Skeletal muscle tissue (tissue), 3 donors: ENCODE measurements at regions not wholly inside any gene's neighbourhood (a gene's known extent, or its start where the extent isn't known, plus 50 kb on each side); places are given as distances from the start of the nearest gene placed in this dataset.

ENCODE experiments used
- H3K27ac ChIP-seq: one replicate; pipeline ENCODE4 v1.7.0; 2013; ENCODE audit warnings: mild to moderate bottlenecking, low read depth, low read length, inconsistent platforms
- H3K27me3 ChIP-seq, 3 donors: one replicate each; pipeline ENCODE4 v1.7.0; 2013; ENCODE audit warnings: low read length in 3 of 3; ENCODE audit not compliant: control insufficient read depth in 3 of 3, insufficient read depth in 3 of 3
- H3K36me3 ChIP-seq, 3 donors: one replicate each; pipeline ENCODE4 v1.7.0; 2013; ENCODE audit warnings: low read length in 3 of 3; ENCODE audit not compliant: control insufficient read depth in 3 of 3, insufficient read depth in 3 of 3
- H3K4me1 ChIP-seq, 3 donors: one replicate each; pipeline ENCODE4 v1.7.0; 2013; ENCODE audit warnings: low read length in 3 of 3, mild to moderate bottlenecking in 3 of 3; ENCODE audit not compliant: control insufficient read depth in 3 of 3, insufficient read depth in 3 of 3
- H3K4me3 ChIP-seq, 3 donors: one replicate each; pipeline ENCODE4 v1.7.0; 2013; ENCODE audit warnings: low read length in 3 of 3
- H3K9ac ChIP-seq, 3 donors: one replicate each; pipeline ENCODE4 v1.7.0; 2013; ENCODE audit warnings: low read length in 3 of 3, mild to moderate bottlenecking in 3 of 3, moderate library complexity in 2 of 3, low read depth in 1 of 3
- H3K9me3 ChIP-seq, 3 donors: one replicate each; pipeline ENCODE4 v1.7.0; 2013; ENCODE audit warnings: low read length in 3 of 3; ENCODE audit not compliant: control insufficient read depth in 3 of 3
- donor health status: Osteomylitis.

DNA sequence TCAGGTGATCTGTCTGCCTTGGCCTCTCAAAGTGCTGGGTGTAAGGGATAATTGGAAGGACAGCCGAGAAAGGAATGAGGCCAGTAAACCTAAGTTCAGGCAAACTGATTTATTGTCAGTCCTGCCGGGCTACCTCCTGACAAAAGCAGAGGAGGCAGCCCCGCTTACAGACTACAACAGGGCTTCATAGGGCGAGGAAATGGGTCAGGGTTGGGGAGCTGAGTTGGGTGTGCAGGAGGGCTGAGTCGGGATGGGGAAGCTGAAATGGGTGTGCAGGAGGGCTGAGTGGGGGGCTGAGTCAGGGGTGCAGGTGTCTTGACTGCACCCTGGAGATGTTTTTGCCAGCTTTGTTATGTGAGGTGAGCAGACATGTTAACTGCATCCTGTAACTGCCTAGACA is 210.2 kb downstream of the SLITRK6 start:
- Histone ChIP-seq H3K27me3 (no peaks in the 10 kb centered on the region), H3K27ac (no peak overlapping the region)

DNA sequence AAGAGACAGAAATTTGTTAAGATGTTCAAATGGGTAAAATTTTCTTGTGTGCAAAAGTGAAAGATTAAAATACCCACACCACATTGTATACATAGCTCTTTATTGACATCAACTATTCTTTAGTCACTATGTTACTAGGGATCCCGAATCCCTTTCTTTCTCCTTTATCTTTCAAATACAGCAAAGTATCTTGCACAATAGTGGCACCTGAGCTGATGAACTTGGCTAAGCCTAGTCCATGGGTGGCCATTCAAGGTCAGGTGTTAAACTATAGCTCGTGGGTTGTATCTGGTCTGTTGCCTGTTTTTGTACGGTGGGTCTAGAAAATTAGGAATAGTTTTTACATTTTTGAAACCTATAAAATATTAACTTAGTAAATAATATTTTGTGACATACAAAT is 210.9 kb downstream of the SLITRK6 start:
- Histone ChIP-seq H3K9me3 (peaks cover 0 to 3% (median 0%) of the 10 kb centered on the region in 3 donors), H3K27ac (no peak overlapping the region), H3K9ac (no peak overlapping the region), H3K36me3 (no peaks in the 10 kb centered on the region), H3K4me3 (no peak overlapping the region), H3K4me1 (no peaks in the 10 kb centered on the region), H3K27me3 (no peaks in the 10 kb centered on the region)

More for the DNA sequence above, 210.2 kb downstream of the SLITRK6 start:
- Histone ChIP-seq H3K4me1 (no peaks in the 10 kb centered on the region), H3K9ac (no peak overlapping the region), H3K9me3 (peaks cover 0 to 3% (median 0%) of the 10 kb centered on the region in 3 donors), H3K4me3 (no peak overlapping the region), H3K36me3 (no peaks in the 10 kb centered on the region)

DNA sequence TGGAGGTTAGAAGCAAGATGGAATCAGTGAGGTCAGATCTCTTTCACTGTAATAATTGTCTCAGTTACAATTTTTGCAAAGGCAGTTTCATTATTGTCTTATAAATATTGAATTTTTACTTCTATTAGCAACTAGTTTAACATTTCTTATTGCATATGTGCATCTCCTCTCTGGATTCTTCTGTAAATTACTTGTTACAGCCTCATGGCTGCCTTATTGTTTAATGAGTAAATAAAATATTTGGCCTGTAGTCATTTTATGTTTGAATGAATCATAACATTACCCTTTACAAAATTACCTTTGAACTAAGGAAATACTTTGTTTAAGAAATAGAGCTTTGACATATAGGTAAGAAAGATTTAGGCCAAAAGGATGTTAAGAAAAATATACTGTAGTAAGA is 212.4 kb downstream of the SLITRK6 start:
- Histone ChIP-seq H3K27me3 (no peaks in the 10 kb centered on the region), H3K36me3 (no peaks in the 10 kb centered on the region), H3K27ac (no peak overlapping the region), H3K4me1 (no peaks in the 10 kb centered on the region), H3K4me3 (no peak overlapping the region), H3K9ac (no peak overlapping the region), H3K9me3 (peaks cover 0 to 3% (median 0%) of the 10 kb centered on the region in 3 donors)

- no peaks in the 10 kb centered on the region for H3K4me1 ChIP-seq
- no peaks in the 10 kb centered on the region for H3K36me3 ChIP-seq
Observed at GRCh38 chr13:85586422-85586831, 212.8 kb downstream of the SLITRK6 start.

GRCh38 chr13:85582890-85583289 is 216.3 kb downstream of the SLITRK6 start:
- Histone ChIP-seq H3K27me3 (no peaks in the 10 kb centered on the region), H3K36me3 (no peaks in the 10 kb centered on the region), H3K4me1 (no peaks in the 10 kb centered on the region), H3K27ac (no peak overlapping the region), H3K9me3 (peaks cover 0 to 3% (median 0%) of the 10 kb centered on the region in 3 donors), H3K4me3 (no peak overlapping the region), H3K9ac (no peak overlapping the region)

More at GRCh38 chr13:85586422-85586831, 212.8 kb downstream of the SLITRK6 start:
- H3K27me3 ChIP-seq, result no peaks in the 10 kb centered on the region
- H3K4me3 ChIP-seq, result no peak overlapping the region
- H3K27ac ChIP-seq, result no peak overlapping the region
- H3K9ac ChIP-seq, result no peak overlapping the region
- H3K9me3 ChIP-seq, result peaks cover 0 to 3% (median 0%) of the 10 kb centered on the region in 3 donors

DNA sequence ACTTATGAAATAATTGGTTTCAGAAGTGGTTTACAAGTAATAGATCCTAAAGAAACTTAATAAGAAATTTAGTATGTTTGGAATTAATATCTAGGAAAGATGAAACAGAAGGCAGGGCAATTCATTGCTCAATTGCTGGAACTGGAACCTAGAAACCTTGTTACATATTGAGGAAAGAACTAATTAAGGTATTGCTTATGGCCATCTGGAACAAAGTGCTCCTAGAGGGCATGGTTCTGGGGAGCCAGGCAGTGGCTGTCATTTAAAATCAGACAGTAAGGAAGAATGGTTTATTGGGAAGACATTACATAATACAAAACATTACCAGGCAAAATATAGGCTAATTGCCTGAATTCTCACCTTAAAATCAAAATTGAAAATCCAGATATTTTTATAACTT is 224.1 kb downstream of the SLITRK6 start:
- Histone ChIP-seq H3K4me3 (no peak overlapping the region), H3K27ac (no peak overlapping the region), H3K4me1 (no peaks in the 10 kb centered on the region)

GRCh38 chr13:85567909-85568308 is 231.3 kb downstream of the SLITRK6 start:
- Histone ChIP-seq H3K4me1 (no peaks in the 10 kb centered on the region), H3K4me3 (no peak overlapping the region), H3K27me3 (no peaks in the 10 kb centered on the region), H3K36me3 (no peaks in the 10 kb centered on the region), H3K9ac (no peak overlapping the region), H3K9me3 (no peaks in the 10 kb centered on the region), H3K27ac (no peak overlapping the region)

More for the DNA sequence above, 224.1 kb downstream of the SLITRK6 start:
- Histone ChIP-seq H3K9me3 (no peaks in the 10 kb centered on the region), H3K27me3 (no peaks in the 10 kb centered on the region), H3K9ac (no peak overlapping the region), H3K36me3 (no peaks in the 10 kb centered on the region)

GRCh38 chr13:85565652-85566051 is 233.6 kb downstream of the SLITRK6 start:
- H3K27me3 ChIP-seq, result no peaks in the 10 kb centered on the region
- no peak overlapping the region for H3K9ac ChIP-seq
- no peaks in the 10 kb centered on the region for H3K4me1 ChIP-seq
- no peak overlapping the region for H3K27ac ChIP-seq
- H3K36me3 ChIP-seq, result no peaks in the 10 kb centered on the region
- no peaks in the 10 kb centered on the region for H3K9me3 ChIP-seq
- no peak overlapping the region for H3K4me3 ChIP-seq

- Histone ChIP-seq H3K27ac (no peak overlapping the region), H3K36me3 (no peaks in the 10 kb centered on the region), H3K27me3 (no peaks in the 10 kb centered on the region), H3K4me1 (no peaks in the 10 kb centered on the region), H3K9me3 (no peaks in the 10 kb centered on the region), H3K9ac (no peak overlapping the region), H3K4me3 (no peak overlapping the region)
Observed at GRCh38 chr13:85564598-85564997, 234.6 kb downstream of the SLITRK6 start.

GRCh38 chr13:85562282-85562681 is 236.9 kb downstream of the SLITRK6 start:
- no peaks in the 10 kb centered on the region for H3K36me3 ChIP-seq
- no peaks in the 10 kb centered on the region for H3K4me1 ChIP-seq
- no peak overlapping the region for H3K27ac ChIP-seq
- no peak overlapping the region for H3K4me3 ChIP-seq
- no peaks in the 10 kb centered on the region for H3K9me3 ChIP-seq
- no peak overlapping the region for H3K9ac ChIP-seq
- no peaks in the 10 kb centered on the region for H3K27me3 ChIP-seq
